COLO668 (cell line): ENCODE measurements at regions not wholly inside any gene's neighbourhood (a gene's known extent, or its start where the extent isn't known, plus 50 kb on each side); places are given as distances from the start of the nearest gene placed in this dataset.

Experiments used
- DNase-seq: peaks from one replicate; lab custom pipeline; 2025; ENCODE audit not compliant: unreplicated experiment; lab: John Stamatoyannopoulos, UW

GRCh38 chr15:47945872-47946650, 174.7 kb upstream of the SLC24A5 start:
- DNase-seq = no peak

GRCh38 chr15:47949815-47950214, 171.0 kb upstream of the SLC24A5 start:
- no peak for DNase-seq

GRCh38 chr15:47950447-47950846, 170.3 kb upstream of the SLC24A5 start:
- DNase-seq = no peak

GRCh38 chr15:47951781-47952180, 169.0 kb upstream of the SLC24A5 start:
- no peak for DNase-seq

GRCh38 chr15:47954196-47954595, 166.6 kb upstream of the SLC24A5 start:
- no peak for DNase-seq

GRCh38 chr15:47955021-47955420, 165.8 kb upstream of the SLC24A5 start:
- DNase-seq = no peak

GRCh38 chr15:47959617-47960413, 161.0 kb upstream of the SLC24A5 start:
- DNase-seq = no peak

GRCh38 chr15:47961401-47962090, 159.2 kb upstream of the SLC24A5 start:
- no peak for DNase-seq

- DNase-seq = peak; percentile 44
Observed at GRCh38 chr15:47963265-47963664, 157.5 kb upstream of the SLC24A5 start.

- DNase-seq = no peak
Observed at GRCh38 chr15:47964229-47964628, 156.6 kb upstream of the SLC24A5 start.

GRCh38 chr15:47965297-47965696, 155.5 kb upstream of the SLC24A5 start:
- DNase-seq = no peak

GRCh38 chr15:47968593-47968992, 152.2 kb upstream of the SLC24A5 start:
- DNase-seq = no peak

- no peak for DNase-seq
Observed at GRCh38 chr15:47971637-47972036, 149.2 kb upstream of the SLC24A5 start.

- DNase-seq = no peak
Observed at GRCh38 chr15:47972738-47973137, 148.1 kb upstream of the SLC24A5 start.

GRCh38 chr15:47974724-47975123, 146.1 kb upstream of the SLC24A5 start:
- no peak for DNase-seq

- DNase-seq = no peak
Observed at GRCh38 chr15:47975427-47975826, 145.4 kb upstream of the SLC24A5 start.

GRCh38 chr15:47983533-47983932, 137.3 kb upstream of the SLC24A5 start:
- DNase-seq = no peak

- no peak for DNase-seq
Observed at GRCh38 chr15:47985568-47985967, 135.2 kb upstream of the SLC24A5 start.

- DNase-seq = no peak
Observed at GRCh38 chr15:47987461-47987860, 133.3 kb upstream of the SLC24A5 start.

- peak; percentile 35 for DNase-seq
Observed at GRCh38 chr15:47987908-47988532, 132.8 kb upstream of the SLC24A5 start.

- no peak for DNase-seq
Observed at GRCh38 chr15:47988564-47988963, 132.2 kb upstream of the SLC24A5 start.
